ENCODE measurements at regions not wholly inside any gene's neighbourhood (a gene's known extent, or its start where the extent isn't known, plus 50 kb on each side); places are given as distances from the start of the nearest gene placed in this dataset.

DNA sequence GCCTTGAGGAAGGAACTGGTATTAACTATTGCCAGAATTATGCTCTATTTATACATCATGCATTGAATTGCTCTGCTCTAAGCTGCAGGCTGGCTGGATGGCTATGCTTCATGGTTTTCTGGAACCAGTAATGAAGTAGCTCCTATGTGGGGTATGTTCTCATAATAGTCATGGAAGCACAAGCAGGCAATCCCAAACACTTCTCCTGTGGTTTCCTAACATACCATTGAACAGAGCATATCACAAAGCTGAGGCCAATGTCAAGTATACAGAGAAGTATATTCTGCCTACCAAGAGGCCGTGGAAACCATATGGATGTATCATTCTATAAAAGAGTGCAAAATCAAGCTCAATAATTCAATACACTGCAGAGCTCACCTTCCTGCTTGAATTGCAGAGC lies 1752.4 kb upstream of the FLRT2 start:
- no peaks in the 10 kb centered on the region for H3K9me3 ChIP-seq (ENCODE audit: control insufficient read depth in 2 of 2, low read length in 2 of 2)
- H3K4me1 Mint-ChIP-seq, result no peaks in the 10 kb centered on the region
- no peak overlapping the region for H3K4me3 ChIP-seq (ENCODE audit: low read depth, low read length)
- no peak for DNase-seq
- H3K27ac Mint-ChIP-seq, result no peak overlapping the region
- peaks cover 4 to 22% (median 8%) of the 10 kb centered on the region in 7 donors for H3K9me3 Mint-ChIP-seq
- H3K36me3 ChIP-seq (ENCODE audit: control insufficient read depth, insufficient read depth, low read length), result no peaks in the 10 kb centered on the region
- no peak overlapping the region for H3K27ac ChIP-seq (ENCODE audit: insufficient read depth, low read length, poor library complexity, severe bottlenecking)
- H3K4me1 ChIP-seq (ENCODE audit: control insufficient read depth, insufficient read depth, low read length, poor library complexity, severe bottlenecking), result no peaks in the 10 kb centered on the region
- no peak overlapping the region for H3K4me3 Mint-ChIP-seq
- no peak for ATAC-seq (ENCODE audit: low read depth in 2 of 2)
- no peaks in the 10 kb centered on the region for H3K36me3 Mint-ChIP-seq
- H3K27me3 ChIP-seq (ENCODE audit: control insufficient read depth, insufficient read depth, low read length), result no peaks in the 10 kb centered on the region
- H3K27me3 Mint-ChIP-seq, result no peaks in the 10 kb centered on the region

DNA sequence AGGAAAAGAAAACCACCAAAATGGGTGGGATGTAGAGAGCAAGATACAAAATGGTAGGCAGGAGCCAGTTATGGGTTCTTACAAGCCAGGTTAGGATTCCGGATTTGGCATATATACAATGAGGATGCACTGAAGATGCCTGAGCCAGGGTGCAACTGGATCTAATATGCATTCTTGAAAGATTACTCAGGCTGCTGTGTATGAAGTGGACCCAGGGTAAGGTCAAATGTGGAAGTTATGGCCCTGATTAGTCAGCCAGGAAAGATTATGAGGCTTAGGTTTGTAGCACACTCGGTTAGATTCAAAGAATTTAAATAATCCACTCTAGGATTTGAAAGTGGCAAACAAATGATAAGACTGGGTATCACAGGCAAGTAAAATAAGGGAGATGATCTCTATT lies 1750.7 kb upstream of the FLRT2 start:
- Mint-ChIP-seq H3K27ac (no peak overlapping the region), H3K4me3 (no peak overlapping the region), H3K9me3 (peaks cover 4 to 27% (median 8%) of the 10 kb centered on the region in 7 donors), H3K36me3 (no peaks in the 10 kb centered on the region), H3K4me1 (no peaks in the 10 kb centered on the region), H3K27me3 (no peaks in the 10 kb centered on the region)
- Histone ChIP-seq H3K4me3 (ENCODE audit: low read depth, low read length) (no peak overlapping the region), H3K9me3 (ENCODE audit: control insufficient read depth in 2 of 2, low read length in 2 of 2) (no peaks in the 10 kb centered on the region), H3K27me3 (ENCODE audit: control insufficient read depth, insufficient read depth, low read length) (no peaks in the 10 kb centered on the region), H3K36me3 (ENCODE audit: control insufficient read depth, insufficient read depth, low read length) (no peaks in the 10 kb centered on the region), H3K27ac (ENCODE audit: insufficient read depth, low read length, poor library complexity, severe bottlenecking) (no peak overlapping the region), H3K4me1 (ENCODE audit: control insufficient read depth, insufficient read depth, low read length, poor library complexity, severe bottlenecking) (no peaks in the 10 kb centered on the region)
- DNase-seq, result no peak
- no peak for ATAC-seq (ENCODE audit: low read depth in 2 of 2)

GRCh38 chr14:83780321-83780720 lies 1749.6 kb upstream of the FLRT2 start:
- Histone ChIP-seq H3K9me3 (ENCODE audit: control insufficient read depth in 2 of 2, low read length in 2 of 2) (no peaks in the 10 kb centered on the region), H3K27ac (ENCODE audit: insufficient read depth, low read length, poor library complexity, severe bottlenecking) (no peak overlapping the region), H3K4me1 (ENCODE audit: control insufficient read depth, insufficient read depth, low read length, poor library complexity, severe bottlenecking) (no peaks in the 10 kb centered on the region), H3K4me3 (ENCODE audit: low read depth, low read length) (no peak overlapping the region), H3K36me3 (ENCODE audit: control insufficient read depth, insufficient read depth, low read length) (no peaks in the 10 kb centered on the region), H3K27me3 (ENCODE audit: control insufficient read depth, insufficient read depth, low read length) (no peaks in the 10 kb centered on the region)
- ATAC-seq (ENCODE audit: low read depth in 2 of 2) (no peak), DNase-seq (no peak)
- H3K4me3 Mint-ChIP-seq, result no peak overlapping the region
- H3K27ac Mint-ChIP-seq, result no peak overlapping the region
- no peaks in the 10 kb centered on the region for H3K4me1 Mint-ChIP-seq
- H3K27me3 Mint-ChIP-seq, result no peaks in the 10 kb centered on the region
- peaks cover 4 to 27% (median 8%) of the 10 kb centered on the region in 7 donors for H3K9me3 Mint-ChIP-seq
- no peaks in the 10 kb centered on the region for H3K36me3 Mint-ChIP-seq

DNA sequence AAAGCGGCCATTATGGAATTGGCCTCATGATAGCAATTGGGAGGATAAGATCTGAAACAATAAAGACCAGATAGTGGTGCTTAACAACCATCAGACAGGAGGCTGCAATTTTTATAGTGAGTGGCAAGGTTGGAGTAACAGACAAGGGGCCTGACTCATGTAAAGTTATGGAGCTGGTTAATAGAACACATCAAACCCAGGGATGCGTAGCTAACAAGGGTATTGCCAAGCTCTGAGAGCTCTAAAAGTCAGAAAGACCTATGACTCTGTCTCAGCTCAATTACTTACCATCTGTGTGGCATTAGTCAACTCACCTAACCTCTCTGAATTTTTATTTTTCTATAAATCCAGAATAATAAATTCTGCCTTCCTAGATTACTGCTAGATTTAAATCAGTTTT lies 1731.5 kb upstream of the FLRT2 start:
- Mint-ChIP-seq H3K4me3 (no peak overlapping the region), H3K9me3 (peaks cover 3 to 12% (median 6%) of the 10 kb centered on the region in 7 donors), H3K4me1 (no peaks in the 10 kb centered on the region), H3K27ac (no peak overlapping the region), H3K36me3 (no peaks in the 10 kb centered on the region), H3K27me3 (no peaks in the 10 kb centered on the region)
- H3K36me3 ChIP-seq (ENCODE audit: control insufficient read depth, insufficient read depth, low read length), result no peaks in the 10 kb centered on the region
- ATAC-seq (ENCODE audit: low read depth in 2 of 2), result no peak
- H3K9me3 ChIP-seq (ENCODE audit: control insufficient read depth in 2 of 2, low read length in 2 of 2), result peaks cover 0 to 5% of the 10 kb centered on the region in 2 experiments
- DNase-seq, result no peak
- no peak overlapping the region for H3K27ac ChIP-seq (ENCODE audit: insufficient read depth, low read length, poor library complexity, severe bottlenecking)
- no peak overlapping the region for H3K4me3 ChIP-seq (ENCODE audit: low read depth, low read length)
- H3K27me3 ChIP-seq (ENCODE audit: control insufficient read depth, insufficient read depth, low read length), result no peaks in the 10 kb centered on the region
- H3K4me1 ChIP-seq (ENCODE audit: control insufficient read depth, insufficient read depth, low read length, poor library complexity, severe bottlenecking), result no peaks in the 10 kb centered on the region

DNA sequence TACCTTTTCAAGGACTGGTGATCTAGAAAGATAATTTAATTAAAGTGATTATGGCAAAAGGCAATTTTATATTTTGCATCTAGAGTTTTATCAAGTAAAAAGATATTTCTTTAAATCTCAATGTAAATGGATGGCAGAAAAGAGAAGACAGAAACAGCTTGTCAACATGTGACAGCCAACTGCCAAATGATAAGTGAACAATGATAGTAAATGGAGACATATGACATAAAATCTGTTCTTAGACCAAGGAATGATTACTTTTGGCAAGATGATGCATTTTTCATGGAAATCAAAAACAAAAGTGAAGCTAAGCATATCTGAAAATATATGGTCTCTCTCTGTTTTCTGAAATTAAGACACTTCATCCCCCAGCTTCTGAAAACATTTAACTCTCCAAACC lies 1730.7 kb upstream of the FLRT2 start:
- no peaks in the 10 kb centered on the region for H3K4me1 Mint-ChIP-seq
- Histone ChIP-seq H3K36me3 (ENCODE audit: control insufficient read depth, insufficient read depth, low read length) (no peaks in the 10 kb centered on the region), H3K9me3 (ENCODE audit: control insufficient read depth in 2 of 2, low read length in 2 of 2) (peaks cover 0 to 5% of the 10 kb centered on the region in 2 experiments), H3K27me3 (ENCODE audit: control insufficient read depth, insufficient read depth, low read length) (no peaks in the 10 kb centered on the region), H3K27ac (ENCODE audit: insufficient read depth, low read length, poor library complexity, severe bottlenecking) (no peak overlapping the region), H3K4me3 (ENCODE audit: low read depth, low read length) (no peak overlapping the region), H3K4me1 (ENCODE audit: control insufficient read depth, insufficient read depth, low read length, poor library complexity, severe bottlenecking) (no peaks in the 10 kb centered on the region)
- H3K27ac Mint-ChIP-seq, result no peak overlapping the region
- DNase-seq (no peak), ATAC-seq (ENCODE audit: low read depth in 2 of 2) (no peak)
- no peak overlapping the region for H3K4me3 Mint-ChIP-seq
- H3K27me3 Mint-ChIP-seq, result no peaks in the 10 kb centered on the region
- H3K9me3 Mint-ChIP-seq, result peaks cover 1 to 14% (median 5%) of the 10 kb centered on the region in 7 donors
- H3K36me3 Mint-ChIP-seq, result no peaks in the 10 kb centered on the region

- H3K27ac Mint-ChIP-seq, result no peak overlapping the region
- no peaks in the 10 kb centered on the region for H3K27me3 Mint-ChIP-seq
- H3K9me3 Mint-ChIP-seq, result peaks cover 0 to 18% (median 5%) of the 10 kb centered on the region in 7 donors
- H3K27me3 ChIP-seq (ENCODE audit: control insufficient read depth, insufficient read depth, low read length), result no peaks in the 10 kb centered on the region
- H3K4me1 Mint-ChIP-seq, result no peaks in the 10 kb centered on the region
- no peak overlapping the region for H3K4me3 ChIP-seq (ENCODE audit: low read depth, low read length)
- no peaks in the 10 kb centered on the region for H3K36me3 Mint-ChIP-seq
- H3K4me3 Mint-ChIP-seq, result no peak overlapping the region
- H3K9me3 ChIP-seq (ENCODE audit: control insufficient read depth in 2 of 2, low read length in 2 of 2), result peaks cover 0 to 3% of the 10 kb centered on the region in 2 experiments
- no peaks in the 10 kb centered on the region for H3K4me1 ChIP-seq (ENCODE audit: control insufficient read depth, insufficient read depth, low read length, poor library complexity, severe bottlenecking)
- H3K36me3 ChIP-seq (ENCODE audit: control insufficient read depth, insufficient read depth, low read length), result no peaks in the 10 kb centered on the region
- DNase-seq (no peak), ATAC-seq (ENCODE audit: low read depth in 2 of 2) (no peak)
- H3K27ac ChIP-seq (ENCODE audit: insufficient read depth, low read length, poor library complexity, severe bottlenecking), result no peak overlapping the region
Observed at GRCh38 chr14:83814896-83815295, 1715.0 kb upstream of the FLRT2 start.

GRCh38 chr14:83816761-83817160 lies 1713.2 kb upstream of the FLRT2 start:
- DNase-seq (no peak), ATAC-seq (ENCODE audit: low read depth in 2 of 2) (no peak)
- no peak overlapping the region for H3K27ac Mint-ChIP-seq
- H3K27me3 Mint-ChIP-seq, result no peaks in the 10 kb centered on the region
- Histone ChIP-seq H3K4me3 (ENCODE audit: low read depth, low read length) (no peak overlapping the region), H3K27me3 (ENCODE audit: control insufficient read depth, insufficient read depth, low read length) (no peaks in the 10 kb centered on the region), H3K36me3 (ENCODE audit: control insufficient read depth, insufficient read depth, low read length) (no peaks in the 10 kb centered on the region), H3K27ac (ENCODE audit: insufficient read depth, low read length, poor library complexity, severe bottlenecking) (no peak overlapping the region), H3K9me3 (ENCODE audit: control insufficient read depth in 2 of 2, low read length in 2 of 2) (no peaks in the 10 kb centered on the region), H3K4me1 (ENCODE audit: control insufficient read depth, insufficient read depth, low read length, poor library complexity, severe bottlenecking) (no peaks in the 10 kb centered on the region)
- H3K4me1 Mint-ChIP-seq, result no peaks in the 10 kb centered on the region
- no peaks in the 10 kb centered on the region for H3K36me3 Mint-ChIP-seq
- H3K4me3 Mint-ChIP-seq, result no peak overlapping the region
- H3K9me3 Mint-ChIP-seq, result peaks cover 0 to 12% (median 9%) of the 10 kb centered on the region in 7 donors

- H3K4me3 ChIP-seq (ENCODE audit: low read depth, low read length), result no peak overlapping the region
- H3K36me3 ChIP-seq (ENCODE audit: control insufficient read depth, insufficient read depth, low read length), result no peaks in the 10 kb centered on the region
- no peaks in the 10 kb centered on the region for H3K4me1 ChIP-seq (ENCODE audit: control insufficient read depth, insufficient read depth, low read length, poor library complexity, severe bottlenecking)
- H3K27ac ChIP-seq (ENCODE audit: insufficient read depth, low read length, poor library complexity, severe bottlenecking), result no peak overlapping the region
- ATAC-seq (ENCODE audit: low read depth in 2 of 2) (no peak), DNase-seq (no peak)
- H3K9me3 Mint-ChIP-seq, result peaks cover 4 to 31% (median 7%) of the 10 kb centered on the region in 7 donors
- H3K9me3 ChIP-seq (ENCODE audit: control insufficient read depth in 2 of 2, low read length in 2 of 2), result peaks cover 3 to 4% of the 10 kb centered on the region in 2 experiments
- no peaks in the 10 kb centered on the region for H3K27me3 Mint-ChIP-seq
- no peak overlapping the region for H3K27ac Mint-ChIP-seq
- no peaks in the 10 kb centered on the region for H3K36me3 Mint-ChIP-seq
- no peak overlapping the region for H3K4me3 Mint-ChIP-seq
- H3K4me1 Mint-ChIP-seq, result no peaks in the 10 kb centered on the region
- no peaks in the 10 kb centered on the region for H3K27me3 ChIP-seq (ENCODE audit: control insufficient read depth, insufficient read depth, low read length)
Observed at GRCh38 chr14:83825843-83826242, 1704.1 kb upstream of the FLRT2 start.
